ENCODE measurements at regions not wholly inside any gene's neighbourhood (a gene's known extent, or its start where the extent isn't known, plus 50 kb on each side); places are given as distances from the start of the nearest gene placed in this dataset.
A peak's percentile ranks its signal among the peaks of the same experiment; 100 is the strongest.

GRCh38 chr6:10303608-10304506, 111.0 kb downstream of the TFAP2A start:
- DNase-seq: peak in 1 of 2 experiments; percentile 25

DNA sequence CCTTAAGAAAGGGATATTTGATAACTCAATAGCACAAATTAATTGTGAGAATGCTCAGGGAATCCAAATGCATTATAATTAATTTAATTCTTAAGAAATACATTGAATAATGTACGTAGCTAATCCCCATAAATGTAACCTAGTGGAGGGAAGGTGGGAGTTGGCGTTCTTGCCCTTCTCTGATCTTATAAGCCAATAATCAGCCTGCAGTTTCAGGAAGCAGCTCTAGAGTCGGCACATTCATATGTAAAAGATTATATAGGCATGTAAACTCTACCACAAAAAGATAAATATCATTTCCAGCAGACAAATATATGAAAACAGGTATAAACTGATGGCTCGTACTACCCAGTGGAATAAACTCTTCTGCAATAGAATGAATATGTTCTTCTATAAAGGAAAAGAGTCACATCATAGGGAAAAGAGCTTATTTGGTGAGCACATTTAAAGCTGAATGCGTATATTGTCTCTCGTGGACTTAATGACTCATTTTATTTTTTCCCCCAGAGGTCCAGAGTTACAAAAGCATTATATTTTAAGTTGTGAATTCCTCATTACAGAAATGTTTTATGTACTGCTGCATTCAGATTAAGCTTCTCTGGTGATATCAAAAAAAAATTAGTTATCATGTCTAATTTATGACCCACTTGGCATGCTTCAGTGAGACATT, 112.2 kb downstream of the TFAP2A start:
- DNase-seq: no peak

- DNase-seq: no peak
Measured at GRCh38 chr6:10300071-10300470, 114.8 kb downstream of the TFAP2A start.

GRCh38 chr6:10297832-10298231, 117.0 kb downstream of the TFAP2A start:
- DNase-seq: no peak

- no peak for DNase-seq
Measured at GRCh38 chr6:10278746-10279145, 136.1 kb downstream of the TFAP2A start.

GRCh38 chr6:10276660-10277287, 138.1 kb downstream of the TFAP2A start:
- DNase-seq: no peak

- DNase-seq: no peak
Measured at GRCh38 chr6:10276106-10276505, 138.8 kb downstream of the TFAP2A start.

- no peak for DNase-seq
Measured at GRCh38 chr6:10272591-10272990, 142.3 kb downstream of the TFAP2A start.

DNA sequence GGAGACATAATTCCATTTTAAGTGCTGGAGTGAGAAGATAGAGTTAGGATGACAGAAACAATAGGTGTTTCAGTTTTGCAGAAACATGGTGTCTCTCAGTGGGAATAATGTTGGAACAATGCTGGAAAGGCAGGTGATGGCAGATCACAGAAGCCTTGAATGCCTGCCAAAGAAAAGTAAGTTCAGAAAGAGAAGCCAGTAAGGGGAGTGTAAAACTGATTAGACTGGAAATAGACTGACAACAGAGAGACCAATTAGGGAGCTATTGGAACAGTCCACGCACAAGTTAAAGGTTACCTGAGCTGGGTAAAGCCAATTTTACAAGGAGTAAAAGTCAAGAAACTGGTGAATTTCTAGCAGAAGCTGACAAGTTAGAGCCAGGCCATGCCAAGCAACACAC, 142.9 kb downstream of the TFAP2A start:
- peak; percentile 11 to 55 for DNase-seq

GRCh38 chr6:10269814-10270472, 144.9 kb downstream of the TFAP2A start:
- DNase-seq: no peak

- DNase-seq: peak in 1 of 2 experiments; percentile 25
Measured at GRCh38 chr6:10268611-10269310, 146.1 kb downstream of the TFAP2A start.

DNA sequence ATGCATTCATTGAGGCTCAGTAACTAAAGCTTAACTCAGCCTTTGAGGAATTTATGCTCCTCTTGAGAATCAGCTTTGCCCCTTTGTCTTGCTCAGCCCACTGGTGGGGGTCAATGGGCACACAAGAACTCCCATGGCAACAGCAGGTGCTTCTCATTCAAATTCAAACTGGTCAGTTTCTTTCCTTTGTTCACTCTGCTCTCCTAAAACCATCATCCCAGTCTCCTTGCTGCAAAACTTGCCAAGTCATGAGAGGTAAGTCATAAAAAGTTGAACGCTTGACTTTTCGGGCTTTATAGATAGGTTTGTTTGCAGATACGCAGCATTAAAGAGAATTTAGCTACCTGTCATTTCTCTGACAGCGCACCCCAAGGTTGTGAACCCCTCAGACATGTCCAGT, 146.8 kb downstream of the TFAP2A start:
- DNase-seq: no peak

- no peak for DNase-seq
Measured at GRCh38 chr6:10266462-10266861, 148.4 kb downstream of the TFAP2A start.

GRCh38 chr6:10266061-10266460, 148.8 kb downstream of the TFAP2A start:
- no peak for DNase-seq

- no peak for DNase-seq
Measured at GRCh38 chr6:10262505-10262904, 152.4 kb downstream of the TFAP2A start.

DNA sequence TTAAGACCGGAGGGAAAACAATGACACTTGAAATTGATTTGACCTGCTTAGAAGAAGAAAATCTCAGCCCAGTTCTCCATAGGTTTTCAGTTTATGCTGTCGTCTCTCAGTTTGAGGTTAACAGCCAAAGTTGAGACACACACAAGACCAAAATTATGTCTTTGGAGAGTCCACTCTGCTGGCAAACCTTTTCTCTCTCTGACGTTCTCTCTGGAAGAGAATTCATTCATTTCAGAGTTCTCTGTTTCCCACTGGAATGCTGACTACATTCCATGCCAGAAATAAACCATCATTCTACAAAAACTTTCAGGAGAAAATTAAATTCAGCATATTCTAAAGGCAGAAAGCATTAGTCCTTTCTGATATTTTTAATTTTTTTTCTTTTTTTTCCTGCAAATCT, 155.2 kb downstream of the TFAP2A start:
- no peak for DNase-seq

DNA sequence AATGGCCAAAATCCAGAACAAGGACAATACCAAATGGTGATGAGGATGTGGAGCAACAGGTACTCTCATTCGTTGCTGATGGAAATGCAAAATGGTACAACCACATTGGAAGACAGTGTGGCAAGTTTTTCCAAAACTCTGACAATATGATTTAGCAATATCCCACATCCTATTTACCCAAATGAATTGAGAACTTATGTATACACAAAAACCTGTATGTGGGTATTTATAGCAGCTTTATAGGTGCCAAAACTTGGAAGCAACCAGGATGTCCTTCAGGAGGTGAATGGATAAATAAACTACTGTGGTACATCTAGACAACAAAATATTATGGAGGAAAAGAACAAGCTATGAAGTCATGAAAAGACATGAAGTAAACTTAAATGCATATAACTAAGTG, 156.5 kb downstream of the TFAP2A start:
- DNase-seq: no peak

DNA sequence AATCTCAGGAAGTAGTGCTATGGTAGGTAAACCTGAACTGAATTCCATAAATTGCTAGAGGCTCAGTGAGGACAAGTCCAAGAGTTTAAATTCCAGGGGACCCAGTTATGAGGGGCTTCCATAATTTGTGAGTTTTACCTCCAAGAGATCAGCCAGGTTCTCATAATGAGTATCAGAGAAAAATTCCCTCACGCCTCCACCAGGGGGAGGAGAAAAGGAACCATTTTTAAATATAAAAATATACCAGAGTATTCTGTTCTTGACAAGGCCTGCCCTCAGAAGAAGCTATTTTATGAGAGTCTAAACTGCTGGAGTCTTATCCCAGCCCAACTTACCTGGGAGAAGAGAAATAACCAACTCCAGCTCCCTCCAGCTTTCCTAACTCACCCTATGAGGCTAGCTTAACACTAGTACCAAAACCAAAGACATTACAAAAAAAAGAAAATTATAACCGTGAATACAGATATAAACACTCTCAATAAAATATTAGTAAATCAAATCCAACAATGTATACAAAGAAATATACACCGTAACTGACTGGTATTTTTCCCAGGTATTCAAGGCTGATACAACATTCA, 158.7 kb downstream of the TFAP2A start:
- no peak for DNase-seq

GRCh38 chr6:10250655-10251220, 164.1 kb downstream of the TFAP2A start:
- no peak for DNase-seq

GRCh38 chr6:10248378-10248843, 166.5 kb downstream of the TFAP2A start:
- DNase-seq: no peak

- DNase-seq: no peak
Measured at GRCh38 chr6:10237298-10238038, 177.4 kb downstream of the TFAP2A start.
